HL-60 (cell line): ENCODE measurements at regions not wholly inside any gene's neighbourhood (a gene's known extent, or its start where the extent isn't known, plus 50 kb on each side); places are given as distances from the start of the nearest gene placed in this dataset.

ENCODE experiments used
- DNase-seq, 2 experiments: peaks; one replicate each; pipeline ENCODE4 v3.0.0-alpha.2; 2010 to 2020; ENCODE audit warnings: low read depth in 1 of 2, low spot score in 1 of 2
- H3K27ac ChIP-seq: fragments of 250-450 bp; sonication (Bioruptor Pico); replicated peaks from 2 replicates; pipeline ENCODE4 v1.5.1; 2020; ENCODE audit warnings: mild to moderate bottlenecking, moderate library complexity
- H3K27me3 ChIP-seq: fragments of 250-450 bp; sonication (Bioruptor Pico); 2 replicates; pipeline ENCODE4 v1.5.1; 2021; ENCODE audit warnings: mild to moderate bottlenecking, moderate library complexity; ENCODE audit not compliant: insufficient read depth, poor library complexity, severe bottlenecking
- H3K4me3 ChIP-seq: replicated peaks from 2 replicates; pipeline ENCODE4 v1.5.1; 2011; ENCODE audit warnings: mild to moderate bottlenecking, control low read depth, low read length; ENCODE audit not compliant: insufficient read depth
- GABPA ChIP-seq: IDR thresholded peaks from 2 replicates; pipeline ENCODE4 v1.6.1; 2012; ENCODE audit warnings: low read depth
- POLR2AphosphoS5 ChIP-seq: IDR thresholded peaks from 2 replicates; pipeline ENCODE4 v1.6.1; 2012; ENCODE audit warnings: low read depth
- SPI1 ChIP-seq: IDR thresholded peaks from 2 replicates; pipeline ENCODE4 v1.6.1; 2012; ENCODE audit warnings: low read depth, mild to moderate bottlenecking, borderline replicate concordance
- TF ChIP-seq, protein P1 (sequence below): IDR thresholded peaks from one replicate; pipeline ENCODE4 v1.5.1; 2011; ENCODE audit warnings: low read length, control low read depth, inconsistent platforms; ENCODE audit not compliant: insufficient read depth
- TF ChIP-seq, protein P2 (sequence below): IDR thresholded peaks from 2 replicates; pipeline ENCODE4 v1.6.1; 2012; ENCODE audit warnings: low read depth; ENCODE audit not compliant: insufficient replicate concordance

DNA sequence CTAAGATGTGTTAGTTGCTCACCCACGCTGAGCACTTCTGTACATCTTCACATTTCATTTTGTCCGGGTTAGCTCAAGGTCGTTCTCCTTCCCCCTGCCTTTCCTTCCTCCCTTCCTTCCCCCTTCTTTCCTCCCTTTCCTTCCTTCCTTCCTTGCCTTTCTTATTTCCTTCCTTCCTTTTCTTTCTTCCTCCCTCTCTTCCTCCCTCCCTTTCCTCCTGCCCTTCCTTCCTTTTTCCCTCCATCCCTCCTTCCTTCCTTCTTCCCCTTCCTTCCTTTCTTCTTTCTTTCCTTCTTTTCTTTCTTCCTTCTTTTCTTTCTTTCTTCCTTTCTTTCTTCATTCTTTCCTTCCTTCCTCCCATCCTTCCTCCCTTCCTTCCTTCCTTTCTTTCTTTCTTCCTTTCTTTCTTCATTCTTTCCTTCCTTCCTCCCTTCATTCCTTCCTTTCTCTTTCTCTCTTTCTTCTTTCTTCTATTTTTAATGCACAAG lies 129.8 kb downstream of the FAM174B start:
- no peak overlapping the region for H3K27ac ChIP-seq
- no peak for DNase-seq
- TF ChIP-seq POLR2AphosphoS5 (no peak), SPI1 (no peak), GABPA (no peak)
- TF ChIP-seq, protein P1, sequence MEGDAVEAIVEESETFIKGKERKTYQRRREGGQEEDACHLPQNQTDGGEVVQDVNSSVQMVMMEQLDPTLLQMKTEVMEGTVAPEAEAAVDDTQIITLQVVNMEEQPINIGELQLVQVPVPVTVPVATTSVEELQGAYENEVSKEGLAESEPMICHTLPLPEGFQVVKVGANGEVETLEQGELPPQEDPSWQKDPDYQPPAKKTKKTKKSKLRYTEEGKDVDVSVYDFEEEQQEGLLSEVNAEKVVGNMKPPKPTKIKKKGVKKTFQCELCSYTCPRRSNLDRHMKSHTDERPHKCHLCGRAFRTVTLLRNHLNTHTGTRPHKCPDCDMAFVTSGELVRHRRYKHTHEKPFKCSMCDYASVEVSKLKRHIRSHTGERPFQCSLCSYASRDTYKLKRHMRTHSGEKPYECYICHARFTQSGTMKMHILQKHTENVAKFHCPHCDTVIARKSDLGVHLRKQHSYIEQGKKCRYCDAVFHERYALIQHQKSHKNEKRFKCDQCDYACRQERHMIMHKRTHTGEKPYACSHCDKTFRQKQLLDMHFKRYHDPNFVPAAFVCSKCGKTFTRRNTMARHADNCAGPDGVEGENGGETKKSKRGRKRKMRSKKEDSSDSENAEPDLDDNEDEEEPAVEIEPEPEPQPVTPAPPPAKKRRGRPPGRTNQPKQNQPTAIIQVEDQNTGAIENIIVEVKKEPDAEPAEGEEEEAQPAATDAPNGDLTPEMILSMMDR: no peak
- TF ChIP-seq, protein P2, sequence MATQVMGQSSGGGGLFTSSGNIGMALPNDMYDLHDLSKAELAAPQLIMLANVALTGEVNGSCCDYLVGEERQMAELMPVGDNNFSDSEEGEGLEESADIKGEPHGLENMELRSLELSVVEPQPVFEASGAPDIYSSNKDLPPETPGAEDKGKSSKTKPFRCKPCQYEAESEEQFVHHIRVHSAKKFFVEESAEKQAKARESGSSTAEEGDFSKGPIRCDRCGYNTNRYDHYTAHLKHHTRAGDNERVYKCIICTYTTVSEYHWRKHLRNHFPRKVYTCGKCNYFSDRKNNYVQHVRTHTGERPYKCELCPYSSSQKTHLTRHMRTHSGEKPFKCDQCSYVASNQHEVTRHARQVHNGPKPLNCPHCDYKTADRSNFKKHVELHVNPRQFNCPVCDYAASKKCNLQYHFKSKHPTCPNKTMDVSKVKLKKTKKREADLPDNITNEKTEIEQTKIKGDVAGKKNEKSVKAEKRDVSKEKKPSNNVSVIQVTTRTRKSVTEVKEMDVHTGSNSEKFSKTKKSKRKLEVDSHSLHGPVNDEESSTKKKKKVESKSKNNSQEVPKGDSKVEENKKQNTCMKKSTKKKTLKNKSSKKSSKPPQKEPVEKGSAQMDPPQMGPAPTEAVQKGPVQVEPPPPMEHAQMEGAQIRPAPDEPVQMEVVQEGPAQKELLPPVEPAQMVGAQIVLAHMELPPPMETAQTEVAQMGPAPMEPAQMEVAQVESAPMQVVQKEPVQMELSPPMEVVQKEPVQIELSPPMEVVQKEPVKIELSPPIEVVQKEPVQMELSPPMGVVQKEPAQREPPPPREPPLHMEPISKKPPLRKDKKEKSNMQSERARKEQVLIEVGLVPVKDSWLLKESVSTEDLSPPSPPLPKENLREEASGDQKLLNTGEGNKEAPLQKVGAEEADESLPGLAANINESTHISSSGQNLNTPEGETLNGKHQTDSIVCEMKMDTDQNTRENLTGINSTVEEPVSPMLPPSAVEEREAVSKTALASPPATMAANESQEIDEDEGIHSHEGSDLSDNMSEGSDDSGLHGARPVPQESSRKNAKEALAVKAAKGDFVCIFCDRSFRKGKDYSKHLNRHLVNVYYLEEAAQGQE: no peak
- H3K4me3 ChIP-seq: no peak overlapping the region
- no peaks in the 10 kb centered on the region for H3K27me3 ChIP-seq

DNA sequence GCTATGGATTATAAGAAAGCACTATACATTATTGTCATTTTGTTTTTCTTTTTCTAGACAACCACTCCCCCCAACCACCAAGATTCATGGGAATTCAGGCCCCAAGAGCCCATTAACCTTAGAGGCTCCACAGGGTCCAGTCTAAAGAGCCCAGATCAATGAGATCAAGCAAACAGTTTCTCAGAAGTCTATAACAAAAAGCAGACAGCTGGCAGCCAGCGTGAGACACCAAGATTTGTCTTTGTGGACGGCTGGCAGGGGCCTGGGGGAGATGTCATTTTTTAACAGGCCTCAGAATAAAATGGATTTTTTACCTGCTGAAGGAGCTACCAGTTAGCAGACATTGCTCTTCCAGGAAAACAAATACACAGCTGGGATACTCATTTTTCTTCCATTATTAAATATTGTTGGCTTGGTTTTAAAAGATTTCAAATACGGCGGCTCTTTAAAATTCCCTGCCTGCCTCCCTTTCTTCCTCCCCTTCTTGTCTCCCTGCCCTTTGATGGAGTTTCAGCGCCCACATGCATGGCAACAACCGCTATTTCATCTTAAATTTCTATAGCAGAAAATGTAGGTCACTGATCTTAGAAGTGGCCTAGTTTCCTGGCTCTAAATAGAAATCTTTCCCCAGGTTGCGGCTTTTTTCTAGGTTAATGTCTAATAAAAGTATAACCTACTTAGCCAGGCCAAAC lies 130.6 kb downstream of the FAM174B start:
- TF ChIP-seq, protein P1: no peak
- TF ChIP-seq, protein P2: no peak
- TF ChIP-seq POLR2AphosphoS5 (no peak), GABPA (no peak), SPI1 (no peak)
- H3K27ac ChIP-seq: no peak overlapping the region
- H3K27me3 ChIP-seq: no peaks in the 10 kb centered on the region
- no peak overlapping the region for H3K4me3 ChIP-seq
- DNase-seq: no peak

DNA sequence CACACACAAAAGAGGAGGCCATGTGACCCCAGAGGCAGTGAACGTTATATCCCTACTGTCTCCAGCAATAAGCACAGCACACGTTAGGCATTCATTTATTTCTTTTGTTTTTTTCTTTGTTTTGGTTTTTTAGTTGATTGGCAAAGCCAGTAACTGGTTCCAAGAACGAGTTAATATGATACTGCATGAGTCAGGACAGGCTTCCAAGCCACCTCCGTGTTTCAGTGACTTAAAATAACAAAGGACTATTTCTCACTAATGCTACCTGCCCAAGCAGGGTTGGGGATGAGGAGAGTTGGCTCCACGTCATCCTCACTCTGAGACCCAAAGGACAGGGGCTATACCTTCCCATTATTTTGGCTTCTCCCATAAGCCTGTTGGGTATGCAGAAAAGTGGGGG lies 130.5 kb downstream of the ST8SIA2 start:
- no peak overlapping the region for H3K27ac ChIP-seq
- H3K4me3 ChIP-seq: no peak overlapping the region
- TF ChIP-seq, protein P1: no peak
- DNase-seq: no peak
- no peaks in the 10 kb centered on the region for H3K27me3 ChIP-seq

DNA sequence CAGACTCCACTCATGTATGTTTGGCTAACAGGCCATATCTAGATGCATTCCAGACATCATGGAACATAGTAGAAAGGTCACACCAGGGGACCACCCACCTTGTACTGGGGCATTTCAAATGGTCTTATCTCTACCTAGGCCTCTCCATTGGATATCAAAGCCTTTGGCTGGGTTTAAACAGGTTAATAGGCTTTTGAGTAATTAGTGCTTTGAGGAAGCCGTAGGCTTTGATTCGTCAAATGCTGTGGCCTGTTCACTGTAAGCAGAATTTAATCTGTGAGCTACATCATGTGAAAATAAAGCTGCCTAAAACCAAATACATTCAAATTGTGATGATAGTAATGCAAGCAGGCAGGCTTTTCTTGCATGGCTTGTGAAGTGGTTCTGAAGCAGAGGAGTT lies 129.5 kb downstream of the ST8SIA2 start:
- TF ChIP-seq SPI1 (no peak), GABPA (no peak), POLR2AphosphoS5 (no peak)
- TF ChIP-seq, protein P2: no peak
- TF ChIP-seq, protein P1: no peak
- no peak for DNase-seq
- Histone ChIP-seq H3K27ac (no peak overlapping the region), H3K4me3 (no peak overlapping the region), H3K27me3 (no peaks in the 10 kb centered on the region)
